Ishikawa (cell line): ENCODE measurements at regions not wholly inside any gene's neighbourhood (a gene's known extent, or its start where the extent isn't known, plus 50 kb on each side); places are given as distances from the start of the nearest gene placed in this dataset.

Experiments
- CEBPB ChIP-seq: IDR thresholded peaks from 2 replicates; pipeline ENCODE4 v1.6.1; 2012
- CREB1 ChIP-seq: IDR thresholded peaks from 2 replicates; pipeline ENCODE4 v1.6.1; 2012; ENCODE audit warnings: low read depth
- EGR1 ChIP-seq: IDR thresholded peaks from 2 replicates; pipeline ENCODE4 v1.6.1; 2012
- EP300 ChIP-seq: IDR thresholded peaks from 2 replicates; pipeline ENCODE4 v1.6.1; 2012; ENCODE audit warnings: borderline replicate concordance
- FOXM1 ChIP-seq: IDR thresholded peaks from 2 replicates; pipeline ENCODE4 v1.6.1; 2012; ENCODE audit warnings: low read depth, borderline replicate concordance
- NFIC ChIP-seq: IDR thresholded peaks from 2 replicates; pipeline ENCODE4 v1.6.1; 2012
- RAD21 ChIP-seq: IDR thresholded peaks from 2 replicates; pipeline ENCODE4 v1.6.1; 2012; ENCODE audit warnings: low read depth
- TAF1 ChIP-seq: IDR thresholded peaks from 2 replicates; pipeline ENCODE4 v1.6.1; 2012; ENCODE audit warnings: low read depth, mild to moderate bottlenecking
- TCF12 ChIP-seq: IDR thresholded peaks from 2 replicates; pipeline ENCODE4 v1.6.1; 2012; ENCODE audit warnings: low read depth
- TEAD4 ChIP-seq: IDR thresholded peaks from 2 replicates; pipeline ENCODE4 v1.6.1; 2012
- YY1 ChIP-seq: IDR thresholded peaks from 2 replicates; pipeline ENCODE4 v1.6.1; 2012; ENCODE audit warnings: low read depth
- ZBTB7A ChIP-seq: IDR thresholded peaks from 2 replicates; pipeline ENCODE4 v1.6.1; 2012; ENCODE audit warnings: low read depth
- TF ChIP-seq, protein P1 (sequence below): IDR thresholded peaks from 2 replicates; pipeline ENCODE4 v1.6.1; 2012; ENCODE audit warnings: low read depth, mild to moderate bottlenecking
- TF ChIP-seq, protein P2 (sequence below): IDR thresholded peaks from 2 replicates; pipeline ENCODE4 v1.6.1; 2012
- TF ChIP-seq, protein P3 (sequence below): IDR thresholded peaks from 2 replicates; pipeline ENCODE4 v1.6.1; 2012

DNA sequence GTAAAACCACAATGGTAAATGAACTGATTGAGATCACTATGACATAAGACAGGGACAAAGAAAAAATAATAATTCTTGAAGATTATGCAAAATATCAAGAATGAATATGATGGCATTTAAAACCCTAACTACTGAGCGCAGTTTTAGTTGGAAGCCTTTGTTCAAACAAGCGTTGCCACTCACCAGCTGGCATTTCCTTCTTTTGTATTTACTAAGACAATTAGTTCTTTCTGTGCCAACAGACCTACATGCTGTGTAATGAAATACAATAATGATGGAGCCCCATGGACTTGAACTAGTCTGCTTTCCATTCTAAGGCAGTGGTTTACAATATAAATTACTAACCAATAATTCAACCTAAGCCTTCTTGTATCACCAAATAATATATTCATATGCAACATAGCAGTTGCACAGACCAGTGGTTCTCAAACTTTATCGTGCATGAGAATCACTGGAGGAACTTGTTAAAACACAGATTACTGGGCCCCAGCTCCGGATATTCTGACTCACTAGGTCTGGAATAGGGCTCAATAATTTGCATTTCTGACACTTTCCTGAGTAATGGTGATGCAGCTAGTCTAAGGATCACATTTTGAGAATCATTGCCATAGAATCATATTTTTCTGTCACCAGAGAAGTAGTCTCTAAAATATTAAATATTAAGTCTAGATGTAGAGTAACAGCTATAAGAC, 196.4 kb upstream of the MAGEB18 start:
- TF ChIP-seq TCF12, result no peak
- TF ChIP-seq, protein P1, sequence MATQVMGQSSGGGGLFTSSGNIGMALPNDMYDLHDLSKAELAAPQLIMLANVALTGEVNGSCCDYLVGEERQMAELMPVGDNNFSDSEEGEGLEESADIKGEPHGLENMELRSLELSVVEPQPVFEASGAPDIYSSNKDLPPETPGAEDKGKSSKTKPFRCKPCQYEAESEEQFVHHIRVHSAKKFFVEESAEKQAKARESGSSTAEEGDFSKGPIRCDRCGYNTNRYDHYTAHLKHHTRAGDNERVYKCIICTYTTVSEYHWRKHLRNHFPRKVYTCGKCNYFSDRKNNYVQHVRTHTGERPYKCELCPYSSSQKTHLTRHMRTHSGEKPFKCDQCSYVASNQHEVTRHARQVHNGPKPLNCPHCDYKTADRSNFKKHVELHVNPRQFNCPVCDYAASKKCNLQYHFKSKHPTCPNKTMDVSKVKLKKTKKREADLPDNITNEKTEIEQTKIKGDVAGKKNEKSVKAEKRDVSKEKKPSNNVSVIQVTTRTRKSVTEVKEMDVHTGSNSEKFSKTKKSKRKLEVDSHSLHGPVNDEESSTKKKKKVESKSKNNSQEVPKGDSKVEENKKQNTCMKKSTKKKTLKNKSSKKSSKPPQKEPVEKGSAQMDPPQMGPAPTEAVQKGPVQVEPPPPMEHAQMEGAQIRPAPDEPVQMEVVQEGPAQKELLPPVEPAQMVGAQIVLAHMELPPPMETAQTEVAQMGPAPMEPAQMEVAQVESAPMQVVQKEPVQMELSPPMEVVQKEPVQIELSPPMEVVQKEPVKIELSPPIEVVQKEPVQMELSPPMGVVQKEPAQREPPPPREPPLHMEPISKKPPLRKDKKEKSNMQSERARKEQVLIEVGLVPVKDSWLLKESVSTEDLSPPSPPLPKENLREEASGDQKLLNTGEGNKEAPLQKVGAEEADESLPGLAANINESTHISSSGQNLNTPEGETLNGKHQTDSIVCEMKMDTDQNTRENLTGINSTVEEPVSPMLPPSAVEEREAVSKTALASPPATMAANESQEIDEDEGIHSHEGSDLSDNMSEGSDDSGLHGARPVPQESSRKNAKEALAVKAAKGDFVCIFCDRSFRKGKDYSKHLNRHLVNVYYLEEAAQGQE, result no peak
- TF ChIP-seq EGR1, result no peak
- no peak; the same call in 1 of the 2 replicates for TF ChIP-seq TEAD4
- TF ChIP-seq YY1, result no peak
- TF ChIP-seq, protein P2, sequence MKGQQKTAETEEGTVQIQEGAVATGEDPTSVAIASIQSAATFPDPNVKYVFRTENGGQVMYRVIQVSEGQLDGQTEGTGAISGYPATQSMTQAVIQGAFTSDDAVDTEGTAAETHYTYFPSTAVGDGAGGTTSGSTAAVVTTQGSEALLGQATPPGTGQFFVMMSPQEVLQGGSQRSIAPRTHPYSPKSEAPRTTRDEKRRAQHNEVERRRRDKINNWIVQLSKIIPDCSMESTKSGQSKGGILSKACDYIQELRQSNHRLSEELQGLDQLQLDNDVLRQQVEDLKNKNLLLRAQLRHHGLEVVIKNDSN, result no peak
- no peak for TF ChIP-seq TAF1
- TF ChIP-seq RAD21, result no peak
- TF ChIP-seq ZBTB7A, result no peak
- TF ChIP-seq CEBPB, result no peak
- no peak for TF ChIP-seq CREB1
- TF ChIP-seq EP300, result 0 out of 2 replicates have a peak, but pooled peaks have one; percentile 18
- TF ChIP-seq NFIC, result peak; percentile 51
- TF ChIP-seq FOXM1, result no peak

DNA sequence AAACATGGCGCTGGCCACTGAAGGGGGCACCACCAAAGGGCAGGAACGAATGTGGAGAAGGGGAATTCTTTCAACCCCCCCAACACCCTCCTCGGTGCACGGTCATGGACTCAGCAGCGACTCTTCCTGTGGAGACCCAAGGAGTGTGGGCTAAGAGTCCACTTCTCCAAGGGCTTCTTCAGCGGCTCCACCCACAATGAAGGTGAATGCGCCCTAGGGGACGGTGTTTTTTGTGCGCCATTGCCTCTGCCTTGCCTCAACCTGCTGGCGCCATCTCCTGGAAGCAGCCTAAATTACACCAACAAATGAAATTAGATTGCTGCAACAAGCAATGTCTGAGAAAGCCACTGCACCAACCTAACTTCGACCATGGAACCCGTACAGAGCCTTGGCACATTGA, 169.2 kb upstream of the MAGEB18 start:
- TF ChIP-seq RAD21 (peak; percentile 87), YY1 (no peak)

DNA sequence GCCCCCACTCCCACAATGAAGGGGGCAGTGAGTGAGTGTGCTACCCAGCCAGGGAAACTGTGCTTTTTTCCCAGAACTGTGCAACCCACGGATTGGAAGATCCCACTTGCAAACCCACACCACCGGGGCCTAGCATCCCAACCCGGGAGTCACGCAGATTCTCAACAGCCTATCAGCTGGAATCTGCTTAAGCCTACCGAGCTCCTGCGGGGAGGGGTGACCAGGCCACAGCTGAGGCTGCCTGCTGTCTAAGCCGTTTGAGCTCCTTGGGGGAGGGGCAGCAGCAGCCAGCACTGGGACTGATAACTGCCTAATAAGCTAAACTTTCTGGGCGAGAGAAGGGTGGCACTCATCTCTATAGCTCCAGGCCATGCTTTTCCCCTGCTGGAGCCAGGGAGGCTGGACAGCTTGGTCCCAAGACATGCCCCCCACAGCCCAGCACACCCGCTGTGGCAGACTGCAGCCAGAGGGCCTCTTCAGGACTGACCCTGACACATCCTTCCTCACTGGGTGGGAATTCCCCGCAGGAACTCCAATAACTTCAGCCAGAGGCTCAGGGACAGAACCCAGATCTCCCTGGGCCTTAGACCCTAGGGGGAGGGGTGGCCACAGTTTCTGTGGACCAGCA, 161.3 kb upstream of the MAGEB18 start:
- TF ChIP-seq, protein P2, result no peak
- TF ChIP-seq TAF1, result no peak
- TF ChIP-seq NFIC, result no peak
- TF ChIP-seq EGR1, result no peak
- TF ChIP-seq, protein P1, result no peak
- no peak for TF ChIP-seq TCF12
- TF ChIP-seq CEBPB, result no peak
- no peak for TF ChIP-seq TEAD4
- TF ChIP-seq EP300, result no peak
- no peak for TF ChIP-seq FOXM1
- TF ChIP-seq RAD21, result no peak
- TF ChIP-seq YY1, result no peak
- TF ChIP-seq, protein P3, sequence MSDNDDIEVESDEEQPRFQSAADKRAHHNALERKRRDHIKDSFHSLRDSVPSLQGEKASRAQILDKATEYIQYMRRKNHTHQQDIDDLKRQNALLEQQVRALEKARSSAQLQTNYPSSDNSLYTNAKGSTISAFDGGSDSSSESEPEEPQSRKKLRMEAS, result no peak
- no peak for TF ChIP-seq ZBTB7A
- no peak for TF ChIP-seq CREB1

DNA sequence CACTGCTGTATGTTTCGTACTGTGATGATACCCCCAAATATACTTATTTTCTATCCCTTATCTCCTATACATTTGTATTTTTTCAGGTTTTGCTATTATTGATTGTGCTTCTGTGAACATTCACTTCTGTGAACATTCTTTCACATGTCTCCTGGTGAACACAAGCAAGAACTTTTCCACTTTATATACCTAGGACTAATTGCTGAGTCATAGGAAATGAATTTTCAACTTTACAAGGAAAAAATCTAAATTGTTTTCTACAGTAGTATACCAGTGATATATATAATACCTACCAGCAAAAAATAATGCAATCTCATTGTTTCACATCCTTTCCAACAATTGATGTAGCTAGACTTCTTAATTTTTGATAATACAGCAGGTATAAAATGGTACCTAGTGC, 139.5 kb upstream of the MAGEB18 start:
- TF ChIP-seq CEBPB, result no peak

DNA sequence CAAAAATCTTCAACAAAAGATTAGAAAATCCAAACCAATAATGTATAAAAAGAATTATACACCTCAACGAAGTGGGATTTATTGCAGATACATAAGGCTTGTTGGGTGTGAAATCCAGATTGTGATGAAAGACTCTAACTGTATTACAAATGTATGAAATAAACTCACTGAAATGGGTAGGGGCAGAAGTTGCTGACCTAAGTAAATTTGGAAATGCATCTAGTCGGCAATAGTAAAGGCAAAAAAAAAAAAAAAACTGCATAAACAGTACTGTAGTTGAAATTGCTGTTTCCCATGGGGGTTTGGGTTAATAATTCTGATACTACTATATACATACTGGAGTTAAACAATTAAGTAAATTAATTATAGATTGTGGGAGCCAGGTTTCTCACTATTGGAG, 130.7 kb upstream of the MAGEB18 start:
- TF ChIP-seq NFIC, result no peak
- TF ChIP-seq TEAD4, result no peak
- TF ChIP-seq CREB1, result no peak
- TF ChIP-seq, protein P3, result no peak
- TF ChIP-seq, protein P2, result no peak
- TF ChIP-seq, protein P1, result no peak
- no peak for TF ChIP-seq YY1
- TF ChIP-seq RAD21, result no peak
- no peak for TF ChIP-seq TAF1
- no peak for TF ChIP-seq ZBTB7A
- TF ChIP-seq FOXM1, result no peak
- TF ChIP-seq TCF12, result no peak
- no peak for TF ChIP-seq EP300
